Colonic mucosa (tissue), 4 donors: ENCODE measurements at regions not wholly inside any gene's neighbourhood (a gene's known extent, or its start where the extent isn't known, plus 50 kb on each side); places are given as distances from the start of the nearest gene placed in this dataset.

Source experiments
- DNase-seq: peaks from one replicate; pipeline ENCODE4 v3.0.0-alpha.2; 2020
- H3K27ac ChIP-seq: fragments of 200-600 bp; one replicate; pipeline ENCODE4 v1.8.0; 2021
- H3K27me3 ChIP-seq: fragments of 200-600 bp; one replicate; pipeline ENCODE4 v1.8.0; 2021
- H3K36me3 ChIP-seq: fragments of 200-600 bp; one replicate; pipeline ENCODE4 v1.8.0; 2021
- H3K4me1 ChIP-seq: fragments of 200-600 bp; one replicate; pipeline ENCODE4 v1.8.0; 2021; ENCODE audit warnings: mild to moderate bottlenecking
- H3K4me3 ChIP-seq: fragments of 200-600 bp; one replicate; pipeline ENCODE4 v1.8.0; 2021
- H3K9ac ChIP-seq, 2 donors: one replicate each; pipeline ENCODE4 v1.7.0; 2013; ENCODE audit warnings: control low read depth in 2 of 2, low read depth in 2 of 2, low read length in 2 of 2
- H3K9me3 ChIP-seq: fragments of 200-600 bp; one replicate; pipeline ENCODE4 v1.8.0; 2021
- CTCF ChIP-seq: fragments of 200-600 bp; IDR thresholded peaks from one replicate; pipeline ENCODE4 v1.8.0; 2022; ENCODE audit warnings: antibody characterized with exemption, mild to moderate bottlenecking
- intact Hi-C: fragments of 100-400 bp; cut with DNase I; formaldehyde crosslinking; loops from one replicate; pipeline ENCODE4 v1.14.1; 2022
- donor health status: healthy.
- donor health status: DM: no; HTN: no; CAD: no.
- donor health status: DM: no; HTN: no; CAD: no.

- Histone ChIP-seq H3K4me3 (no peak overlapping the region), H3K27me3 (no peaks in the 10 kb centered on the region), H3K9ac (no peak overlapping the region), H3K36me3 (no peaks in the 10 kb centered on the region), H3K9me3 (no peaks in the 10 kb centered on the region), H3K4me1 (no peaks in the 10 kb centered on the region), H3K27ac (no peak overlapping the region)
- TF ChIP-seq CTCF, result no peak
- DNase-seq, result no peak
- intact Hi-C loops, result no loop called here
Measured at GRCh38 chr10:76779796-76780301, 857.8 kb downstream of the KCNMA1 start.

- H3K9ac ChIP-seq, result no peak overlapping the region
- H3K36me3 ChIP-seq, result no peaks in the 10 kb centered on the region
- H3K27me3 ChIP-seq, result no peaks in the 10 kb centered on the region
- DNase-seq, result no peak
- no peaks in the 10 kb centered on the region for H3K4me1 ChIP-seq
- no peak overlapping the region for H3K27ac ChIP-seq
- intact Hi-C loops, result no loop called here
- TF ChIP-seq CTCF, result no peak
- H3K9me3 ChIP-seq, result no peaks in the 10 kb centered on the region
- H3K4me3 ChIP-seq, result no peak overlapping the region
Measured at GRCh38 chr10:76778914-76779795, 858.5 kb downstream of the KCNMA1 start.

- Histone ChIP-seq H3K27me3 (no peaks in the 10 kb centered on the region), H3K36me3 (no peaks in the 10 kb centered on the region), H3K9me3 (no peaks in the 10 kb centered on the region), H3K4me3 (no peak overlapping the region), H3K4me1 (no peaks in the 10 kb centered on the region), H3K9ac (no peak overlapping the region), H3K27ac (no peak overlapping the region)
- intact Hi-C loops, result no loop called here
- TF ChIP-seq CTCF, result no peak
- no peak for DNase-seq
Measured at GRCh38 chr10:76774987-76775603, 862.5 kb downstream of the KCNMA1 start.

- no peak for DNase-seq
- Histone ChIP-seq H3K4me3 (no peak overlapping the region), H3K9ac (no peak overlapping the region), H3K27ac (no peak overlapping the region), H3K27me3 (no peaks in the 10 kb centered on the region), H3K4me1 (no peaks in the 10 kb centered on the region), H3K36me3 (no peaks in the 10 kb centered on the region), H3K9me3 (no peaks in the 10 kb centered on the region)
- intact Hi-C loops, result no loop called here
- no peak for TF ChIP-seq CTCF
Measured at GRCh38 chr10:76769582-76769981, 868.0 kb downstream of the KCNMA1 start.

GRCh38 chr10:76769161-76769560, 868.4 kb downstream of the KCNMA1 start:
- no peak overlapping the region for H3K9ac ChIP-seq
- no peaks in the 10 kb centered on the region for H3K27me3 ChIP-seq
- H3K4me3 ChIP-seq, result no peak overlapping the region
- no peak overlapping the region for H3K27ac ChIP-seq
- no peak for DNase-seq
- H3K9me3 ChIP-seq, result no peaks in the 10 kb centered on the region
- H3K4me1 ChIP-seq, result no peaks in the 10 kb centered on the region
- no peaks in the 10 kb centered on the region for H3K36me3 ChIP-seq
- no peak for TF ChIP-seq CTCF
- intact Hi-C loops, result no loop called here
